HL-60 (cell line): ENCODE measurements at regions not wholly inside any gene's neighbourhood (a gene's known extent, or its start where the extent isn't known, plus 50 kb on each side); places are given as distances from the start of the nearest gene placed in this dataset.

ENCODE experiments used
- GABPA ChIP-seq: IDR thresholded peaks from 2 replicates; pipeline ENCODE4 v1.6.1; 2012; ENCODE audit warnings: low read depth
- POLR2AphosphoS5 ChIP-seq: IDR thresholded peaks from 2 replicates; pipeline ENCODE4 v1.6.1; 2012; ENCODE audit warnings: low read depth
- REST ChIP-seq: IDR thresholded peaks from 2 replicates; pipeline ENCODE4 v1.6.1; 2012; ENCODE audit warnings: low read depth; ENCODE audit not compliant: insufficient replicate concordance
- TF ChIP-seq, protein P1 (sequence below): IDR thresholded peaks from one replicate; pipeline ENCODE4 v1.5.1; 2011; ENCODE audit warnings: low read length, control low read depth, inconsistent platforms; ENCODE audit not compliant: insufficient read depth

DNA sequence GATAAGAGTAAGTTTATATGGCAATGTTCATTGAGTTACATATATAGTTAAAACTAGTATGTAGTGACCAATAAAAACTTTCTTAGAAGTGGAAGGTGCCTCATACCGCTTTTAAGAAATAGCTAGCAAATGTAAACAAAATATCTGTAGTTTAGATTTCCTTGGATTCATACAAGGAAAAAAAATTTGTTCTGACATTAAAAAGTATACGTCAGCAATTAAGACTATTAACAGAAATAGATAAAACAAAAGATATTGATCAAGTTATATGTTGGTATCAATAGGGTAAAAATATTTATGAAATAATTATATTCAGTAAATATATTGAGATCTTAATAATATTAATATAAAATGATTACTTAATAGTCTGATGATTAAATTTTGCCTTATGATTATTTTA lies 718.8 kb upstream of the LRFN5 start:
- TF ChIP-seq GABPA (no peak), POLR2AphosphoS5 (no peak), REST (no peak)
- TF ChIP-seq, protein P1, sequence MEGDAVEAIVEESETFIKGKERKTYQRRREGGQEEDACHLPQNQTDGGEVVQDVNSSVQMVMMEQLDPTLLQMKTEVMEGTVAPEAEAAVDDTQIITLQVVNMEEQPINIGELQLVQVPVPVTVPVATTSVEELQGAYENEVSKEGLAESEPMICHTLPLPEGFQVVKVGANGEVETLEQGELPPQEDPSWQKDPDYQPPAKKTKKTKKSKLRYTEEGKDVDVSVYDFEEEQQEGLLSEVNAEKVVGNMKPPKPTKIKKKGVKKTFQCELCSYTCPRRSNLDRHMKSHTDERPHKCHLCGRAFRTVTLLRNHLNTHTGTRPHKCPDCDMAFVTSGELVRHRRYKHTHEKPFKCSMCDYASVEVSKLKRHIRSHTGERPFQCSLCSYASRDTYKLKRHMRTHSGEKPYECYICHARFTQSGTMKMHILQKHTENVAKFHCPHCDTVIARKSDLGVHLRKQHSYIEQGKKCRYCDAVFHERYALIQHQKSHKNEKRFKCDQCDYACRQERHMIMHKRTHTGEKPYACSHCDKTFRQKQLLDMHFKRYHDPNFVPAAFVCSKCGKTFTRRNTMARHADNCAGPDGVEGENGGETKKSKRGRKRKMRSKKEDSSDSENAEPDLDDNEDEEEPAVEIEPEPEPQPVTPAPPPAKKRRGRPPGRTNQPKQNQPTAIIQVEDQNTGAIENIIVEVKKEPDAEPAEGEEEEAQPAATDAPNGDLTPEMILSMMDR, result no peak
